ENCODE measurements at regions not wholly inside any gene's neighbourhood (a gene's known extent, or its start where the extent isn't known, plus 50 kb on each side); places are given as distances from the start of the nearest gene placed in this dataset.

GRCh38 chr10:111486346-111486745 lies 409.5 kb downstream of the ADRA2A start:
- TF ChIP-seq CTCF (IDR thresholded peaks at IDR 0.05 in 2 of 3, conservative IDR thresholded peaks at IDR 0.05 in 1 of 3; ENCODE audit: control insufficient read depth in 2 of 3, extremely low read depth in 1 of 3, insufficient read depth in 1 of 3, low read depth in 3 of 3, low read length in 3 of 3) = no peak
- TF ChIP-seq POLR2A (IDR thresholded peaks at IDR 0.05; ENCODE audit: low read depth, low read length) = no peak
- TF ChIP-seq RFX5 (IDR thresholded peaks at IDR 0.05; ENCODE audit: low read depth, low read length) = no peak
